Activated CD8-positive, alpha-beta T cell treated with anti-CD3 and anti-CD28 coated beads, Interleukin-2, amount 10 ng/mL, durations not matched to agents 7 days and 5 days (primary cell): ENCODE measurements at regions not wholly inside any gene's neighbourhood (a gene's known extent, or its start where the extent isn't known, plus 50 kb on each side); places are given as distances from the start of the nearest gene placed in this dataset.
"Not testable (repeated sequence)": the region's sequence is repeated elsewhere in the genome, so short reads cannot be mapped to it uniquely, and the experiment has no call there.

Experiments
- ATAC-seq: fragments of 150-1000 bp; cut with Tn5 transposase; one replicate; pipeline ENCODE4 v1.10.0; 2021; ENCODE audit warnings: moderate library complexity
- CTCF ChIA-PET: fragments of 350-600 bp; sonication (Branson Sonifier 250); formaldehyde crosslinking; loops from one replicate; lab custom pipeline; 2021; ENCODE audit warnings: antibody characterized with exemption; lab: Charles Lee
- POLR2A ChIA-PET: fragments of 350-600 bp; sonication (Branson Sonifier 250); formaldehyde crosslinking; loops from one replicate; lab custom pipeline; 2021; ENCODE audit warnings: antibody characterized with exemption; lab: Charles Lee
- DNase-seq: peaks from one replicate; pipeline ENCODE4 v3.0.0-alpha.2; 2020
- H3K27ac Mint-ChIP-seq: one replicate; pipeline ENCODE4 v1.8.0; 2021; ENCODE audit warnings: mild to moderate bottlenecking, mixed read lengths
- H3K27me3 Mint-ChIP-seq: one replicate; pipeline ENCODE4 v1.8.0; 2021; ENCODE audit warnings: low read depth, mixed read lengths
- H3K36me3 Mint-ChIP-seq: one replicate; pipeline ENCODE4 v1.8.0; 2021; ENCODE audit warnings: low read depth, mixed read lengths
- H3K4me1 Mint-ChIP-seq: one replicate; pipeline ENCODE4 v1.8.0; 2021; ENCODE audit warnings: low read depth, mixed read lengths
- H3K4me3 Mint-ChIP-seq: one replicate; pipeline ENCODE4 v1.8.0; 2021; ENCODE audit warnings: mild to moderate bottlenecking, mixed read lengths
- H3K9me3 Mint-ChIP-seq: one replicate; pipeline ENCODE4 v1.8.0; 2022; ENCODE audit warnings: mixed read lengths; ENCODE audit not compliant: insufficient read depth

GRCh38 chr7:159203253-159203652 lies 58.6 kb upstream of the VIPR2 start:
- CTCF ChIA-PET, H3K4me1 Mint-ChIP-seq, H3K9me3 Mint-ChIP-seq, DNase-seq, H3K36me3 Mint-ChIP-seq, H3K27me3 Mint-ChIP-seq, POLR2A ChIA-PET, H3K27ac Mint-ChIP-seq, ATAC-seq, H3K4me3 Mint-ChIP-seq: not testable (repeated sequence)

- Mint-ChIP-seq H3K4me1 (peaks cover 18% of the 10 kb centered on the region), H3K36me3 (no peaks in the 10 kb centered on the region), H3K9me3 (no peaks in the 10 kb centered on the region), H3K27me3 (no peaks in the 10 kb centered on the region), H3K27ac (no peak overlapping the region), H3K4me3 (no peak overlapping the region)
- ATAC-seq (no peak), DNase-seq (no peak)
- ChIA-PET CTCF (no interaction called here), POLR2A (no interaction called here)
These were observed 57.2 kb upstream of the VIPR2 start for GRCh38 chr7:159201722-159202330.

- POLR2A ChIA-PET = no interaction called here
These were observed 55.8 kb upstream of the VIPR2 start for GRCh38 chr7:159200421-159200820.

GRCh38 chr7:159198016-159198724 lies 53.5 kb upstream of the VIPR2 start:
- H3K4me3 Mint-ChIP-seq = no peak overlapping the region
- CTCF ChIA-PET = interaction anchor here (0.9 kb wide), 1 partner anchor 9 kb away, joined by 3 read pairs; no protein-coding TSS in a partner anchor
- peak overlapping the region; percentile 76 for H3K27ac Mint-ChIP-seq
- no peaks in the 10 kb centered on the region for H3K36me3 Mint-ChIP-seq
- DNase-seq (no peak), ATAC-seq (no peak)
- no peaks in the 10 kb centered on the region for H3K27me3 Mint-ChIP-seq
- POLR2A ChIA-PET = interaction anchor here (0.6 kb wide), 1 partner anchor 18 kb away, joined by 3 read pairs; no protein-coding TSS in a partner anchor
- H3K9me3 Mint-ChIP-seq = no peaks in the 10 kb centered on the region
- H3K4me1 Mint-ChIP-seq = peaks cover 33% of the 10 kb centered on the region

More at GRCh38 chr7:159200421-159200820, 55.8 kb upstream of the VIPR2 start:
- Mint-ChIP-seq H3K4me1 (peaks cover 28% of the 10 kb centered on the region), H3K9me3 (no peaks in the 10 kb centered on the region), H3K27ac (no peak overlapping the region), H3K4me3 (no peak overlapping the region), H3K36me3 (no peaks in the 10 kb centered on the region), H3K27me3 (no peaks in the 10 kb centered on the region)
- DNase-seq (no peak), ATAC-seq (no peak)
- CTCF ChIA-PET = no interaction called here

GRCh38 chr7:159197066-159197975 lies 52.7 kb upstream of the VIPR2 start:
- peak overlapping the region; percentile 32 for H3K4me3 Mint-ChIP-seq
- ATAC-seq (peak; percentile 74), DNase-seq (peak; percentile 37)
- no peaks in the 10 kb centered on the region for H3K9me3 Mint-ChIP-seq
- peaks cover 33% of the 10 kb centered on the region for H3K4me1 Mint-ChIP-seq
- no peaks in the 10 kb centered on the region for H3K27me3 Mint-ChIP-seq
- ChIA-PET CTCF (interaction anchor here (0.9 kb wide), 1 partner anchor 10 kb away, joined by 3 read pairs; no protein-coding TSS in a partner anchor), POLR2A (interaction anchor here (0.6 kb wide), 1 partner anchor 19 kb away, joined by 3 read pairs; no protein-coding TSS in a partner anchor)
- no peaks in the 10 kb centered on the region for H3K36me3 Mint-ChIP-seq
- H3K27ac Mint-ChIP-seq = peak overlapping the region; percentile 76

- H3K9me3 Mint-ChIP-seq = no peaks in the 10 kb centered on the region
- H3K4me1 Mint-ChIP-seq = peaks cover 33% of the 10 kb centered on the region
- CTCF ChIA-PET = no interaction called here
- ATAC-seq = no peak
- H3K27ac Mint-ChIP-seq = no peak overlapping the region
- no peaks in the 10 kb centered on the region for H3K27me3 Mint-ChIP-seq
- H3K36me3 Mint-ChIP-seq = no peaks in the 10 kb centered on the region
- no peak for DNase-seq
- H3K4me3 Mint-ChIP-seq = no peak overlapping the region
- POLR2A ChIA-PET = no interaction called here
These were observed 51.9 kb upstream of the VIPR2 start for GRCh38 chr7:159196584-159196983.

GRCh38 chr7:159195946-159196345 lies 51.3 kb upstream of the VIPR2 start:
- CTCF ChIA-PET = no interaction called here
- Mint-ChIP-seq H3K27ac (no peak overlapping the region), H3K27me3 (no peaks in the 10 kb centered on the region), H3K4me3 (no peak overlapping the region), H3K4me1 (peaks cover 33% of the 10 kb centered on the region), H3K9me3 (no peaks in the 10 kb centered on the region), H3K36me3 (no peaks in the 10 kb centered on the region)
- POLR2A ChIA-PET = no interaction called here
- ATAC-seq (no peak), DNase-seq (peak; percentile 34)
